CMK (cell line): ENCODE measurements at regions not wholly inside any gene's neighbourhood (a gene's known extent, or its start where the extent isn't known, plus 50 kb on each side); places are given as distances from the start of the nearest gene placed in this dataset.
"Not testable (repeated sequence)": the region's sequence is repeated elsewhere in the genome, so short reads cannot be mapped to it uniquely, and the experiment has no call there.

Experiments
- DNase-seq: peaks from one replicate; pipeline ENCODE4 v3.0.0-alpha.2; 2010; ENCODE audit warnings: low read depth

- DNase-seq: no peak
Measured at GRCh38 chr5:102617191-102618187, 118.7 kb upstream of the SLCO6A1 start.

DNA sequence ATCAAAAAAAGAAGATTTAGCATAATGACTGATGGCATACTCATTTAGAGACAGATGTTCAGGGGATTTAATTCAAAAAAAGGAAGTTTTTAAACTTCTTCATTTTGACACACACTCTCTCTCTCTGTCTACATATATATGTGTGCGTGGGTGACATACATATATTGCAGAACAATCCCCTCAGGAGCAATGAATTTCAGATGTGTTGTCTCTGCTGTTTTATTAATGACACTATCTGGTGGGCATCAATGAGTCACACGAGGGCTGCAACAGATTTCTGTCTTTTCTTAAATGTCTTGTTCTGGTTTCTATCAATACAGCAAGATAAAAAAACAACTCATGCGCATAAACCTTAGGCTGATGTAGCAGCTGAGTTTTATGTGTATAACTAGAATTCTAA lies 123.5 kb upstream of the SLCO6A1 start:
- DNase-seq: no peak

DNA sequence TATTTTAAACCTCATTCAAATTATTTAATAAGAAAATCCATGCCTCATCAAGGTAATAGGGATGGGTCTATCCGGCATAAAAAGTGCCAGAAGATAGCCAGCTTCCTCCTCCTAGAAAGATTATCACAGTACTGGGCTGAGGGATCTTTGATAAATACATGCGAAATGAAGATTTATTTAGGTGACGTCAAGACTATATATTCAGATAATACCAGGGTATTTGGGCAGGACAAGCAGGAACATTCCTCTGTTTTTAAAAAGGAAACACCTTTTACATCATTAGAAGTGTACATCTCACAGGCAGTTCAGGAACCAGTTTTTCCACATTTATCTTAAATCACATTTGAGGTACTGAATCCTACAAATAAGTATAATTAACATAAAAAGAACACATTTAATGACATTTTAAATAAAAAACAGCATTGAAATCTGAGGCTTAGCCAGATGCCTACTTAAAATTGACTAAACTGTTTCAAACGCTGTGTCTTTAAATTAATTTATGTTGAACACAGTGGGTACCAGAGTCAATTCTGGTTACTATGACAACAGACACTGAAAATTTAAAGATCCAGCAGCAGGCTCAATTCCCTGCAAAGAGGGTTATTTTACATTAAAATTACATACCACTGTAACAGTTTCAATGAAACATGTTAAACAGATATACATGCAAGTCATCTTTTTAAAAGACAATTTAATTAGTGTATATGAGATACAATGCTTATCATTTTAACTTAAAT lies 124.7 kb upstream of the SLCO6A1 start:
- DNase-seq: no peak

- DNase-seq: no peak
Measured at GRCh38 chr5:102624405-102624804, 125.6 kb upstream of the SLCO6A1 start.

GRCh38 chr5:102625468-102625867 lies 126.7 kb upstream of the SLCO6A1 start:
- DNase-seq: no peak

GRCh38 chr5:102625928-102626327 lies 127.1 kb upstream of the SLCO6A1 start:
- no peak for DNase-seq

- no peak for DNase-seq
Measured at GRCh38 chr5:102627315-102627714, 127.8 kb upstream of the PAM start.

- DNase-seq: no peak
Measured at GRCh38 chr5:102628441-102629175, 126.5 kb upstream of the PAM start.

- no peak for DNase-seq
Measured at GRCh38 chr5:102629827-102630605, 125.1 kb upstream of the PAM start.

DNA sequence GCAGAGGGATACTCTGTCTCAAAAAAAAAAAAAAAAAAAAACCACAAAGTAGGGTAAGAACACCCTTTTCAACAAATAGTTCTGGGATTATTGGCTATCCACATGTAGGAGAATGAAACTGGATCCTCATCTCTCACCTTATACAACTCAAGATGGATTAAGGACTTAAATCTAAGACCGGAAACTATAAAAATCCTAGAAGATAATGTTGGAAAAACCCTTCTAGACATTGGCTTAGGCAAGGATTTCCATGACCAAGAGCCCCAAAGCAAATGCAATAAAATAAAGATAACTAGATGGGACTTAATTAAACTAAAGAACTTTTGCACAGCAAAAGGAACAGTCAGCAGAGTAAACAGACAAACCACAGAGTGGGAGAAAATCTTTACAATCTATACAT lies 119.7 kb upstream of the PAM start:
- not testable (repeated sequence) for DNase-seq

- DNase-seq: no peak
Measured at GRCh38 chr5:102638316-102638715, 116.8 kb upstream of the PAM start.

GRCh38 chr5:102638912-102639652 lies 116.0 kb upstream of the PAM start:
- DNase-seq: no peak

DNA sequence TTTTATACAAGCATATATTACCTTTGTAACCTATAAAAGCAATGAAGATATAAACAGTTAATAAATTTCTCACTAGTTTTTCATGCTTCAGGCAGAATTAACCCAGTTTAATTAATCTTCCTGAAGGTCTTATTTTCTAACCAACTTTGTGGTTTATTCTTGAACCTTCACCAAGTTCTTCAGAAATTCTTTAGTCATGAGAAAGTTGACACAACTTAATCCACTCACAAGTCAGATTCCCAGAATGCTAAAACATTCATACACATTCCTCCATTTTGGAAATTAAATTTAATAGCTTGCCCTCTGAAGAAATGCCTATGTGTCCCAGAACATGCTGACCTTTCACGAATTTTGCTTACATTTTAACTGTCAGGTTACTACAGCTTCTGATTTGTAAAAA lies 105.4 kb upstream of the PAM start:
- no peak for DNase-seq

GRCh38 chr5:102651466-102651865 lies 103.6 kb upstream of the PAM start:
- DNase-seq: no peak

GRCh38 chr5:102654559-102655349 lies 100.4 kb upstream of the PAM start:
- no peak for DNase-seq

- DNase-seq: no peak
Measured at GRCh38 chr5:102659151-102659550, 96.0 kb upstream of the PAM start.

- no peak for DNase-seq
Measured at GRCh38 chr5:102660111-102660510, 95.0 kb upstream of the PAM start.

DNA sequence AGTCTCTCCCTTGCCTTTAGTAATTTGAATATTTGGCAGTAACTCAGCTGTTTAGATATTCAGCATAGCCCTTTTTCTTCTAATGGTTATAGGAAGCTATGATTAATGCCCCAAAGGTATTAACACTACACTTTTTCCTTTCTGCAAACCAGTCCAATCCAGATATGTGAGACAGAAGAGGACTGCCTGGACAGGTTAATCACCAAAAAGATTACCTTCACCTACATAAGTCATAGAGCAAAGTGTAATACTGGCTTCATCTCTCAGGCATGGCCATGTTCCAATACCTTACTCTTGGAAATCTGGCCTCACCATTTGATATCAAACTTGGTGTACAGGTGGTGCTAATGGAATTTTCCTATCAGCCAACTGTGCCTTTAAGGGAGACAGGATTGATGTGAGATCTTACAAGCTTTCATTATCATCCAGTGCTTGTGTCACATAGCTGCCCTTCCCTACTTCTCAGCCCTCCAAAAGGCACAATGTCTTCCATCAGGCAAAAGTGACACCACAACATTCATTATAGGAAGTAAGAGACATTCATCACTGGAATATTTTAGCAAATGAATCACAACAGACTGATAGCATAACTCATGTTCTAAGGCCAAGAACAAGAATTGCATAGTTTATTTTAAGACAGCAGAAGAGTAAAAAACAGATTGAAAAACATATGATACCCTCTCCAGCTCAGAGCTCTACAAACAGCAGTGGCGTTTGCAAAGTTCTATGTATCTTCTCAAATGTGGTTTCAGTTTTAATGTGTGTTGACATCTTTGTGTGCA lies 91.2 kb upstream of the PAM start:
- DNase-seq: no peak

GRCh38 chr5:102664616-102665335 lies 90.3 kb upstream of the PAM start:
- no peak for DNase-seq
